GM06990 (cell line): ENCODE measurements at regions not wholly inside any gene's neighbourhood (a gene's known extent, or its start where the extent isn't known, plus 50 kb on each side); places are given as distances from the start of the nearest gene placed in this dataset.

Source experiments
- DNase-seq: peaks from one replicate; pipeline ENCODE4 v3.0.0-alpha.2; 2011; ENCODE audit not compliant: insufficient read length; ENCODE audit errors: extremely low read depth
- H3K27me3 ChIP-seq: replicated peaks from 2 replicates; pipeline ENCODE4 v1.6.0; 2011; ENCODE audit warnings: low read length; ENCODE audit not compliant: control insufficient read depth, insufficient read depth
- H3K36me3 ChIP-seq: 2 replicates; pipeline ENCODE4 v1.5.1; 2011; ENCODE audit warnings: low read length; ENCODE audit not compliant: control insufficient read depth, insufficient read depth
- H3K4me3 ChIP-seq: replicated peaks from 2 replicates; pipeline ENCODE4 v1.5.1; 2011; ENCODE audit warnings: low read depth, mild to moderate bottlenecking, control low read depth, low read length
- CTCF ChIP-seq: IDR thresholded peaks from 2 replicates; pipeline ENCODE4 v1.5.1; 2011; ENCODE audit warnings: low read length, control low read depth, mild to moderate bottlenecking, inconsistent platforms; ENCODE audit not compliant: insufficient read depth, poor library complexity, severe bottlenecking

DNA sequence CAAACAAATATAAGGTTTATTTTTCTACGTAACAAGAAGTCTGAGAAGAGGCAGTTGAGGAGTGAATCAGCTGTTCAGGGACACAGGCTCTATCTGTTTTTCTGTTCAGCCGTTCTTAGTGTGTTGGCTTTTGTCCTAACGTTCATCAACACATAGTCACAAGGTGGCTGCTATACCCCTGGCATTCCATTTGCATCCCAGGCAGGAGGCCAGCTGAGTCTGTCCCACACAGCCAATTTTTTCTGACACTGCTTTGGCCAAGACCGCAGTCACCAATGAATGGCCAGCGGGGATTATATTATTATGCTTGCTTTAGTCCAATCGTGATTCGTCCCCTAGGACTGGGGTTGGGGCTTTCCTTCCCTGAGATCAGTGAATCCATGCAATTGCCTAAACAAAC lies 143.4 kb upstream of the CHST15 start:
- TF ChIP-seq CTCF = no peak
- H3K4me3 ChIP-seq = no peak overlapping the region
- no peaks in the 10 kb centered on the region; the same call in 1 of the 2 replicates for H3K27me3 ChIP-seq
- no peak for DNase-seq
- H3K36me3 ChIP-seq = no peaks in the 10 kb centered on the region

DNA sequence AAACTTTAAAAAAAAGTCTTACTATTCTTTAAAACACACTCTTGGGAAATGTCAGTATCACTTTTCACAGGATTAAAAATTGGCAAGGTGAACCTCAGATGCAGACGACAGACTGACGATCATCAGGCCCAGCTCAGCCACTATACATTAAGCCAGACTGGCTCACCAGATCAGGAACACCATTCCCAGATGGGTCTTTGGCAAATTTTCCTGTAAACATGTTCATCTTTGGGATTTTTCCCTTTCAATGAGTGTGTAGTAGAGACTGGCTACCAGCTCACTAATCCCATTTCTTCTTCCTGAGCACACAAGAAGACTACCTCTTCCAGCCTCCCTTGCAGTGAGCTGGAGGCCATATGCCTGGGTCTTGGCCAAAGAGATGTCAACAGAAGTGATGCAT lies 142.7 kb upstream of the CHST15 start:
- H3K4me3 ChIP-seq = no peak overlapping the region
- DNase-seq = no peak
- no peaks in the 10 kb centered on the region for H3K36me3 ChIP-seq
- no peaks in the 10 kb centered on the region; the same call in 1 of the 2 replicates for H3K27me3 ChIP-seq
- TF ChIP-seq CTCF = no peak

GRCh38 chr10:124235232-124235631 lies 141.8 kb upstream of the CHST15 start:
- H3K4me3 ChIP-seq = no peak overlapping the region
- DNase-seq = no peak
- H3K36me3 ChIP-seq = no peaks in the 10 kb centered on the region
- TF ChIP-seq CTCF = no peak
- H3K27me3 ChIP-seq = no peaks in the 10 kb centered on the region; the same call in 1 of the 2 replicates

GRCh38 chr10:124233546-124234138 lies 140.2 kb upstream of the CHST15 start:
- Histone ChIP-seq H3K36me3 (no peaks in the 10 kb centered on the region), H3K27me3 (no peaks in the 10 kb centered on the region), H3K4me3 (no peak overlapping the region)
- TF ChIP-seq CTCF = no peak
- no peak for DNase-seq

DNA sequence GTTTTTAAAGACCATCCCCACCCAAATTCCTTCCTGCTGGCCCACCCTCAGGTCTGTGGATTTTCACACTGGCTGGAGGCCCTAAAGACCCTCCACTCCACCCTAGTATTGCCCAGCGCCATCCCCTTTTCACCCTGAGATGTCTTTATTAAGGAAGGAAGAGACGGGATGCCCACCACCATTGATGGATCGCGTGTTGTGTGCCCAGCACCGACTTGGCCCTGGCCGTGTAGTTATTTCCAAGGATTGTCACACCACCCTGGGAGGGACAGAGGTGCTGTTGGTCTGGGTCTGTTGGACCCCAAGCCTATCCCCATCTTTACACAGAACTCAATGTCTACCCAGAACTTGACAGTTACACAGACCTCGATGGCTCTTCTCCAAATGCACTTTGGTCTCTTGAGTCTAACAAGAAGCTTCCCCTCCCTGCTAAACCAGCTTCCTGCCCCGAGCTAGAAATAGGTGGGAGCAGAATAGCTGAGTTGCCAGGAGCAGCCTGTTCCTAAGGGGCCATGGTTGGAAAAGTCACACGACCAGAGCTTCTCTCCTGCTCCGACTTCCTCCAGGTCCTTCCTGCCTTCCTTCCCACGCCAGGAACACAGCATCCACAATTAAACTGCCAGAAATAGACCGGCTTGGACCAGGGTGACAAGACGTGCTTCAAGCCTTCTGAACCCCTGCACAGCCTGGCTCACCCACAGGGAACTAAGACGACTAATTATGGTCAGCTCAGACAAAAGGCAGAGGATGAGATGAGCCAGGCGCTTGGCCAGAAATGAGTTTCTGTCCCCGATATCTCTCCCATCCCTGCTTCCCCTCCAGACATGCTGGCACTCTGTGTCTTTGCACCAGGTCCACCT lies 139.5 kb upstream of the CHST15 start:
- no peak for TF ChIP-seq CTCF
- Histone ChIP-seq H3K4me3 (no peak overlapping the region), H3K27me3 (no peaks in the 10 kb centered on the region), H3K36me3 (no peaks in the 10 kb centered on the region)
- DNase-seq = no peak
